ENCODE measurements at regions not wholly inside any gene's neighbourhood (a gene's known extent, or its start where the extent isn't known, plus 50 kb on each side); places are given as distances from the start of the nearest gene placed in this dataset.

- in situ Hi-C loops (cut with MboI; ENCODE audit: low sequenced_read_pairs): no loop called here
- peaks cover 25% of the 10 kb centered on the region for H3K9me3 ChIP-seq (ENCODE audit: control insufficient read depth, insufficient read depth, low read length)
- no peak overlapping the region for H4K5ac ChIP-seq (ENCODE audit: low read depth, low read length)
- H3K27ac ChIP-seq (ENCODE audit: insufficient read depth, low read length): no peak overlapping the region
- no peaks in the 10 kb centered on the region for H4K20me1 ChIP-seq (ENCODE audit: insufficient read depth, low read length)
- POLR2A ChIA-PET (ENCODE audit: unreplicated experiment): no interaction called here
- no peak for ATAC-seq (ENCODE audit: low read depth)
- H2BK20ac ChIP-seq (ENCODE audit: low read depth, low read length): no peak overlapping the region
- no peak overlapping the region for H3K4me3 ChIP-seq (ENCODE audit: insufficient read depth, low read depth, low read length)
- H3K4me1 ChIP-seq (ENCODE audit: control insufficient read depth, insufficient read depth, low read length): no peaks in the 10 kb centered on the region
- dilution Hi-C loops (cut with HindIII; ENCODE audit: low sequenced_read_pairs, unreplicated experiment): no loop called here
- no peaks in the 10 kb centered on the region for H3K9me1 ChIP-seq (ENCODE audit: insufficient read depth, low read length)
- H3K79me1 ChIP-seq (ENCODE audit: low read depth in 1 of 2, low read length in 2 of 2): no peaks in the 10 kb centered on the region
- no peak overlapping the region for H3K56ac ChIP-seq (ENCODE audit: extremely low read depth, insufficient read depth, low read length)
- CTCF ChIA-PET: interaction anchor here (0.5 kb wide), 1 partner anchor 226 kb away, joined by 3 read pairs; no protein-coding TSS in a partner anchor
- no peak overlapping the region for H4K8ac ChIP-seq (ENCODE audit: low read depth in 2 of 2, low read length in 2 of 2)
- TF ChIP-seq MAFK (IDR thresholded peaks at IDR 0.05; ENCODE audit: low read depth, low read length): no peak
- TF ChIP-seq RFX5 (IDR thresholded peaks at IDR 0.05; ENCODE audit: low read depth, low read length): no peak
- no peak for TF ChIP-seq CTCF (conservative IDR thresholded peaks at IDR 0.05; ENCODE audit: low read depth, low read length)
- no peak for TF ChIP-seq CEBPB (IDR thresholded peaks at IDR 0.05; ENCODE audit: low read depth, low read length)
- no peak for TF ChIP-seq ELK1 (IDR thresholded peaks at IDR 0.05; ENCODE audit: borderline replicate concordance, low read depth, low read length)
- TF ChIP-seq MXI1 (IDR thresholded peaks at IDR 0.05; ENCODE audit: borderline replicate concordance, low read depth, low read length): no peak
- WGBS, 2 experiments (ENCODE audit: extremely low coverage in 2 of 2, insufficient read length in 1 of 2): no CpG with 5 or more reads among the region's 4 CpGs
- no peak overlapping the region for H2BK5ac ChIP-seq (ENCODE audit: low read depth, low read length, poor library complexity, severe bottlenecking)
- no peak overlapping the region for H2BK15ac ChIP-seq (ENCODE audit: low read depth, low read length)
- H3K4ac ChIP-seq (ENCODE audit: low read depth, low read length): no peak overlapping the region
- no peak overlapping the region for H2AK9ac ChIP-seq (replicated peaks; ENCODE audit: low read depth, low read length, poor library complexity)
- no peak overlapping the region for H3K9ac ChIP-seq (ENCODE audit: low read depth, low read length)
- no peak overlapping the region for H2BK120ac ChIP-seq (ENCODE audit: low read depth, low read length)
- H3K14ac ChIP-seq (replicated peaks; ENCODE audit: low read depth, low read length): no peak overlapping the region
- no peak for DNase-seq
- intact Hi-C loops (cut with micrococcal nuclease): no loop called here
- no peak overlapping the region for H4K91ac ChIP-seq (ENCODE audit: insufficient read depth, low read depth, low read length)
- no peaks in the 10 kb centered on the region for H3K36me3 ChIP-seq (ENCODE audit: control insufficient read depth, insufficient read depth, low read length)
- no peak overlapping the region for H3K18ac ChIP-seq (ENCODE audit: low read depth, low read length)
- H3K27me3 ChIP-seq (ENCODE audit: control insufficient read depth, insufficient read depth, low read length): no peaks in the 10 kb centered on the region
- H2AK5ac ChIP-seq (ENCODE audit: low read depth, low read length): no peak overlapping the region
- H3K23ac ChIP-seq (ENCODE audit: low read depth, low read length): no peak overlapping the region
- H3K4me2 ChIP-seq (ENCODE audit: low read depth, low read length): no peak overlapping the region
- H2AFZ ChIP-seq (replicated peaks; ENCODE audit: low read length, poor library complexity): no peak overlapping the region
- BruUV-seq (replicated peaks): no TSS peak
Measured at GRCh38 chr14:98183556-98183955, 1088.4 kb downstream of the BCL11B start.

Measured in IMR-90 (cell line).